ENCODE measurements at regions not wholly inside any gene's neighbourhood (a gene's known extent, or its start where the extent isn't known, plus 50 kb on each side); places are given as distances from the start of the nearest gene placed in this dataset.

DNA sequence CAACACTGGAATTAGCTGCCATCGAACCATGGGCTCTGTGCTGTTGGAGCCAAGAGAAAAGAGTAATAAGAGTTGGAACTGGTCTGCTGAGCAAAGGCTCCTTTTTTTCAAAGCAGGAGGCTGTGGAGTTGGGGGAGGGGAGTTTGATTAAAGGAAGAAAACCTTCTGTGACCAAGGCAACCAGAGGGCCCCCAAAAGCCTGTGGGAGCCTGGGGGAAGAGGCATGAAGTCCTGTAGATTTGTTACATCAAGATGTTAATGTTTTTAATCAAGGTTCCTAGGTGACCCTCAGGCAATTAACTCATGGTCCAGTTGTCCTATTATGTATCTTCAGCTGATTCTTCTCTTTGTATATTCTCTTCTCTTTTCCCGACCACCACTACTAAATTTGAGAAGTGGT is 403.9 kb downstream of the NDFIP2 start:
- H3K4me1 ChIP-seq (ENCODE audit: control insufficient read depth, extremely low read depth, insufficient read depth, low read length), result no peaks in the 10 kb centered on the region
- no peak overlapping the region for H3K4me3 ChIP-seq (ENCODE audit: control insufficient read depth in 2 of 3, extremely low read depth in 1 of 3, insufficient read depth in 2 of 3, low read depth in 1 of 3, low read length in 3 of 3)
- TF ChIP-seq CTCF (optimal IDR thresholded peaks at IDR 0.05 in 1 of 3, IDR thresholded peaks at IDR 0.05 in 1 of 3, conservative IDR thresholded peaks at IDR 0.05 in 1 of 3; ENCODE audit: extremely low read depth in 1 of 3, insufficient read depth in 2 of 3, low read length in 3 of 3), result no peak
- TF ChIP-seq EZH2 (IDR thresholded peaks at IDR 0.05; ENCODE audit: low read length), result no peak
- H3K36me3 ChIP-seq (ENCODE audit: control insufficient read depth in 2 of 2, extremely low read depth in 1 of 2, insufficient read depth in 2 of 2, low read length in 2 of 2), result no peaks in the 10 kb centered on the region
- DNase-seq (ENCODE audit: low read depth, low spot score) (no peak), FAIRE-seq (no peak)
- H3K9me1 ChIP-seq (ENCODE audit: control insufficient read depth, extremely low read depth, insufficient read depth, low read length), result no peaks in the 10 kb centered on the region
- H3K79me2 ChIP-seq (ENCODE audit: control insufficient read depth, insufficient read depth, low read length), result no peaks in the 10 kb centered on the region
- dilution Hi-C loops (cut with MboI; ENCODE audit: extremely low pct_ligation_motif_present, low sequenced_read_pairs), result no loop called here
- no peaks in the 10 kb centered on the region for H3K27me3 ChIP-seq (ENCODE audit: control insufficient read depth, extremely low read depth, insufficient read depth, low read length)
- no peak overlapping the region for H2AFZ ChIP-seq (ENCODE audit: control insufficient read depth, low read length)
- H3K27ac ChIP-seq (ENCODE audit: control insufficient read depth, insufficient read depth, low read length), result no peak overlapping the region
- no peaks in the 10 kb centered on the region for H3K9me3 ChIP-seq (ENCODE audit: control insufficient read depth, low read depth, low read length)
- H4K20me1 ChIP-seq (ENCODE audit: control insufficient read depth, extremely low read depth, insufficient read depth, low read length), result no peaks in the 10 kb centered on the region
- no peak overlapping the region for H3K4me2 ChIP-seq (ENCODE audit: control insufficient read depth, extremely low read depth, insufficient read depth, low read depth, low read length)
- no peak overlapping the region for H3K9ac ChIP-seq (ENCODE audit: control insufficient read depth, extremely low read depth, insufficient read depth, low read length)

DNA sequence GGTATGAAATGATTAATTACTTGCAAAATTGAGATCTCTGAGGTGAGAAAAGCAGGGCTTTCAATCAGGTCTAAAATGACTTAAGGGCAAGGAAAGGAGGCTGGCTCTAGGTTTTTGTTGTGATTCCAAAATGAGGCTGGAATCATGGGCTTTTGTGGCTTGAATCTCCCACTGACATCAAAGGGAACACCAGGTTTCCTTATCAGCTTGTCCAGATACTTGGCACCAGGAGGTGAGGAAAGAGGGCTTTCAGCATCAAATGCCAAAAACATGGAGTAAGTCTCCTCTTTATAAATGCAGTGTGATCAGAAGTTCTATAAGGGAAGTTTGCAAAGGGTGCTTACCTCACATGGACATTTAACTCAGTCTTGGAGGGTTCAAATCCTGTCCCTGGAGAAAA is 402.3 kb downstream of the NDFIP2 start:
- Histone ChIP-seq H3K4me3 (ENCODE audit: control insufficient read depth in 2 of 3, extremely low read depth in 1 of 3, insufficient read depth in 2 of 3, low read depth in 1 of 3, low read length in 3 of 3) (no peak overlapping the region), H3K27me3 (ENCODE audit: control insufficient read depth, extremely low read depth, insufficient read depth, low read length) (no peaks in the 10 kb centered on the region), H3K4me1 (ENCODE audit: control insufficient read depth, extremely low read depth, insufficient read depth, low read length) (no peaks in the 10 kb centered on the region), H4K20me1 (ENCODE audit: control insufficient read depth, extremely low read depth, insufficient read depth, low read length) (no peaks in the 10 kb centered on the region), H3K79me2 (ENCODE audit: control insufficient read depth, insufficient read depth, low read length) (no peaks in the 10 kb centered on the region), H3K4me2 (ENCODE audit: control insufficient read depth, extremely low read depth, insufficient read depth, low read depth, low read length) (no peak overlapping the region), H2AFZ (ENCODE audit: control insufficient read depth, low read length) (no peak overlapping the region), H3K9me1 (ENCODE audit: control insufficient read depth, extremely low read depth, insufficient read depth, low read length) (no peaks in the 10 kb centered on the region), H3K36me3 (ENCODE audit: control insufficient read depth in 2 of 2, extremely low read depth in 1 of 2, insufficient read depth in 2 of 2, low read length in 2 of 2) (no peaks in the 10 kb centered on the region), H3K27ac (ENCODE audit: control insufficient read depth, insufficient read depth, low read length) (no peak overlapping the region), H3K9me3 (ENCODE audit: control insufficient read depth, low read depth, low read length) (no peaks in the 10 kb centered on the region), H3K9ac (ENCODE audit: control insufficient read depth, extremely low read depth, insufficient read depth, low read length) (no peak overlapping the region)
- TF ChIP-seq EZH2 (IDR thresholded peaks at IDR 0.05; ENCODE audit: low read length) (no peak), CTCF (optimal IDR thresholded peaks at IDR 0.05 in 1 of 3, IDR thresholded peaks at IDR 0.05 in 1 of 3, conservative IDR thresholded peaks at IDR 0.05 in 1 of 3; ENCODE audit: extremely low read depth in 1 of 3, insufficient read depth in 2 of 3, low read length in 3 of 3) (no peak)
- dilution Hi-C loops (cut with MboI; ENCODE audit: extremely low pct_ligation_motif_present, low sequenced_read_pairs), result no loop called here
- no peak for DNase-seq (ENCODE audit: low read depth, low spot score)
- no peak for FAIRE-seq

Measured in keratinocyte (primary cell).